Lower leg skin (tissue), 4 donors: ENCODE measurements at regions not wholly inside any gene's neighbourhood (a gene's known extent, or its start where the extent isn't known, plus 50 kb on each side); places are given as distances from the start of the nearest gene placed in this dataset.
"Not testable (repeated sequence)": the region's sequence is repeated elsewhere in the genome, so short reads cannot be mapped to it uniquely, and the experiment has no call there.

Experiments
- DNase-seq, 2 donors: peaks; one replicate each; pipeline ENCODE4 v3.0.0-alpha.2; 2019; ENCODE audit warnings: low spot score in 2 of 2
- H3K4me3 ChIP-seq: fragments of 200-600 bp; sonication (generic); 2 replicates; pipeline ENCODE4 v1.5.1; 2017; ENCODE audit warnings: mild to moderate bottlenecking, low read depth; ENCODE audit not compliant: poor library complexity, severe bottlenecking
- POLR2A ChIP-seq, 2 donors: fragments of 450-650 bp; IDR thresholded peaks; one replicate each; pipeline ENCODE4 v1.6.1; 2016 to 2017; ENCODE audit warnings: antibody characterized with exemption in 2 of 2, mild to moderate bottlenecking in 1 of 2, moderate library complexity in 1 of 2
- WGBS, 2 donors: methylation state at CpG; one replicate each; pipeline ENCODE4 v1.1.5; 2018; 5-methylcytosine and 5-hydroxymethylcytosine counted together
- intact Hi-C: fragments of 100-400 bp; cut with DNase I; formaldehyde crosslinking; loops from one replicate; pipeline ENCODE4 v1.15.0; 2023; ENCODE audit warnings: low total_unique reads
- TF ChIP-seq, protein P1 (sequence below), 3 donors: fragments of 450-650 bp; IDR thresholded peaks; one replicate each; pipeline ENCODE4 v1.5.1; 2016; ENCODE audit warnings: antibody characterized with exemption in 3 of 3, mild to moderate bottlenecking in 3 of 3, moderate library complexity in 2 of 3

DNA sequence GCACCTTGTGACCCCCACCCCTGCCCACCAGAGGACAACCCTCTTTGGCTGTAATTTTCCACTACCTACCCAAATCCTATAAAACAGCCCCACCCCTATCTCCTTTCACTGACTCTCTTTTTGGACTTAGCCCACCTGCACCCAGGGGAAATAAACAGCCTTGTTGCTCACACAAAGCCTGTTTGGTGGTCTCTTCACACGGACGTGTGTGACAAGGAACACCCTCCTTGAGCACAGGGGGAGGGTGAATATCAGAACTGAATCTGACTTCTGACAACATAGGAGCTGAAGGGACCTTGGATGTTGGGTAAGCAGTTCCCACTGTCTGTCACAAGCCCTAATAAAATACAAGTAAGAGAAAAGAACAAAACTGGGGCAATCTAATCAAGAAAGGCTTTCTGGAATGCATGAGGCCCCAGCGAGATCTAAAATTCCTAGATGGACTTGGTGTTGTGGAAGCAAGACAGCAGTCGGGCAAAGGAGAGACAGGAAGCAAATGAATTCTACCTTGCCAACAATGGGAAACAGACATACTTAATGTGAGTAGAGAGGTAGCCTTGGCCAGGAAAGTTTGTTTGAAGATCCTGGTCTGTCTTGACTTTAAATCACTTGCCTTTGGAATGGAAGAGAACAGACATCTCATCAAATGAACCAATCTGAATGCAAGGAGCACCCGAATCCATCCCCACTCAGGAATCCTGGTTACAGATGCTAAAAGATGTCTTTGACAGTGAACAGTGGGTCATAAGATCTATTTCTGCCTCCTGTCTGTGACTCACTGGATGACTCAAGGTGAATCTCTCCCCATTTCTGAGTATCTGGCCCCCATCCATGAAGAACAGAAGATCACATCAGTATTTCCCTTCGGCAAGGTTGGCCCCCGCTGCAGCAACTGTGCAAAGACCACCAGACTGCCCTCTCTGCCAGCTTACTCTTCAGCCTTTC lies 53.3 kb downstream of the OLFML3 start:
- DNase-seq = peak in 1 of 2 donors; percentile 14
- WGBS, 2 donors = 57 to 65% methylated on average over 7 of the region's 7 CpGs
- TF ChIP-seq POLR2A (IDR thresholded peaks at IDR 0.05) = no peak
- TF ChIP-seq, protein P1, sequence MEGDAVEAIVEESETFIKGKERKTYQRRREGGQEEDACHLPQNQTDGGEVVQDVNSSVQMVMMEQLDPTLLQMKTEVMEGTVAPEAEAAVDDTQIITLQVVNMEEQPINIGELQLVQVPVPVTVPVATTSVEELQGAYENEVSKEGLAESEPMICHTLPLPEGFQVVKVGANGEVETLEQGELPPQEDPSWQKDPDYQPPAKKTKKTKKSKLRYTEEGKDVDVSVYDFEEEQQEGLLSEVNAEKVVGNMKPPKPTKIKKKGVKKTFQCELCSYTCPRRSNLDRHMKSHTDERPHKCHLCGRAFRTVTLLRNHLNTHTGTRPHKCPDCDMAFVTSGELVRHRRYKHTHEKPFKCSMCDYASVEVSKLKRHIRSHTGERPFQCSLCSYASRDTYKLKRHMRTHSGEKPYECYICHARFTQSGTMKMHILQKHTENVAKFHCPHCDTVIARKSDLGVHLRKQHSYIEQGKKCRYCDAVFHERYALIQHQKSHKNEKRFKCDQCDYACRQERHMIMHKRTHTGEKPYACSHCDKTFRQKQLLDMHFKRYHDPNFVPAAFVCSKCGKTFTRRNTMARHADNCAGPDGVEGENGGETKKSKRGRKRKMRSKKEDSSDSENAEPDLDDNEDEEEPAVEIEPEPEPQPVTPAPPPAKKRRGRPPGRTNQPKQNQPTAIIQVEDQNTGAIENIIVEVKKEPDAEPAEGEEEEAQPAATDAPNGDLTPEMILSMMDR (IDR thresholded peaks at IDR 0.05) = no peak
- intact Hi-C loops = no loop called here
- H3K4me3 ChIP-seq = no peak overlapping the region

DNA sequence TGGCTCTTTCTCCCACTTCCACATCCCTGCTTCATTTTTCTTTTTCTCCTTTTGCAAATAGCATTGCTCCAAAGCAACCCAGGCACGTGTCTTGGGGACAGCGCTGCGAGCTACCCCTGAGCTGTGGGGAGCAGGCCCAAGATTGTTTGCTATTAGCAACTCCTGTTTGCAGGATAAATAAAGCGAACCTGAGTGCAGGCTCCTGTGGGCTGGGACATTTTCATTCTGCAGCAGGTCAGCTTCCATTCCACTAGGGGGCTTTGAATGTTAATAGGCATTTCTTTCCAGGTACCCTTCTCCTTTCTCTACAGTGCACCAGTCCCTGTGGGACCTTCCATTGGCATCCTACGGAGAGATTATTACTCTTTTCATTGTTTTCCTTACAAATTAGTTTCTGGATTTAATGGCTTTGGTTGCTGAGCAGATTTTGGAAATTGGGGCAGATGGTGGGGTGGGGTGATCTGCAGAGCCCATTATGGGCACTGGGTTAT lies 54.0 kb downstream of the OLFML3 start:
- WGBS, 2 donors = 29 to 32% methylated on average over 5 of the region's 5 CpGs
- no peak for DNase-seq
- no peak overlapping the region for H3K4me3 ChIP-seq
- intact Hi-C loops = no loop called here
- TF ChIP-seq POLR2A (IDR thresholded peaks at IDR 0.05) = no peak
- TF ChIP-seq, protein P1 (IDR thresholded peaks at IDR 0.05) = no peak

GRCh38 chr1:114033961-114034360 lies 54.7 kb downstream of the OLFML3 start:
- WGBS, 2 donors = 53 to 54% methylated on average over 2 of the region's 2 CpGs
- no peak overlapping the region for H3K4me3 ChIP-seq
- no peak for DNase-seq
- intact Hi-C loops = no loop called here
- TF ChIP-seq, protein P1 (IDR thresholded peaks at IDR 0.05) = no peak
- TF ChIP-seq POLR2A (IDR thresholded peaks at IDR 0.05) = no peak

- no peak overlapping the region for H3K4me3 ChIP-seq
- 64 to 67% methylated on average over 8 of the region's 8 CpGs for whole genome bisulfite sequencing, 2 donors
- no peak for DNase-seq
- intact Hi-C loops = no loop called here
- TF ChIP-seq, protein P1 (IDR thresholded peaks at IDR 0.05) = no peak
- TF ChIP-seq POLR2A (IDR thresholded peaks at IDR 0.05) = no peak
Measured at GRCh38 chr1:114034567-114035303, 55.5 kb downstream of the OLFML3 start.

DNA sequence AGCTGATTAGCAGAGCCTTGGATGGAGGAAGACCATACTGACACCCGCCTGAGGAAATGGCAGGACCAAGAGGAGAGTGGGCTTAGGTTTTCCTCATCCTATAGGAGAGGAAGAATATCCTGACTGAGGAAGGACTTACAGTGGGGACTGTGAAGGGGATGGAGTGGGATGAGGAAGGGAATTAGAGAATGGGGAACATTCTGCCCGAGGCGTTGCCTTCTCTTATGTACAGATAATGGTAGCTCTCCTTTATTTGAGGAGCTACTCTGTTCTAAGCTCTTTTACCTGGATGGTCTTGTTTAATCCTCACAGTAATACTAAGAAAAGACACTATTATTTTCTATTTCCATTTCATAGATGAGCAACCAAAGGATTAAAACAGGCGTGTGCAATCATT lies 56.0 kb downstream of the OLFML3 start:
- no peak overlapping the region for H3K4me3 ChIP-seq
- TF ChIP-seq, protein P1 (IDR thresholded peaks at IDR 0.05) = no peak
- no peak for TF ChIP-seq POLR2A (IDR thresholded peaks at IDR 0.05)
- WGBS, 2 donors = 96 to 99% methylated on average over 4 of the region's 4 CpGs
- intact Hi-C loops = no loop called here
- DNase-seq = no peak

GRCh38 chr1:114036841-114037630 lies 57.8 kb downstream of the OLFML3 start:
- 78 to 79% methylated on average over 17 of the region's 17 CpGs for WGBS, 2 donors
- DNase-seq, H3K4me3 ChIP-seq, intact Hi-C loops: not testable (repeated sequence)
